Endothelial cell (in vitro differentiated cells): ENCODE measurements at regions not wholly inside any gene's neighbourhood (a gene's known extent, or its start where the extent isn't known, plus 50 kb on each side); places are given as distances from the start of the nearest gene placed in this dataset.
A peak's percentile ranks its signal among the peaks of the same experiment; 100 is the strongest.

Experiments used
- DNase-seq: peaks from one replicate; pipeline ENCODE4 v3.0.0; 2021; ENCODE audit warnings: low spot score
- H3K27ac Mint-ChIP-seq: one replicate; pipeline ENCODE4 v1.8.0; 2021; ENCODE audit warnings: mixed read lengths, inconsistent platforms; ENCODE audit not compliant: unreplicated experiment
- H3K27me3 Mint-ChIP-seq: one replicate; pipeline ENCODE4 v1.8.0; 2021; ENCODE audit warnings: mild to moderate bottlenecking, moderate library complexity, mixed read lengths, inconsistent platforms; ENCODE audit not compliant: unreplicated experiment
- H3K36me3 Mint-ChIP-seq: one replicate; pipeline ENCODE4 v1.8.0; 2021; ENCODE audit warnings: mild to moderate bottlenecking, low read depth, mixed read lengths, inconsistent platforms; ENCODE audit not compliant: unreplicated experiment
- H3K4me1 Mint-ChIP-seq: one replicate; pipeline ENCODE4 v1.8.0; 2021; ENCODE audit warnings: mild to moderate bottlenecking, mixed read lengths, inconsistent platforms; ENCODE audit not compliant: unreplicated experiment
- H3K4me3 Mint-ChIP-seq: one replicate; pipeline ENCODE4 v1.8.0; 2021; ENCODE audit warnings: mild to moderate bottlenecking, mixed read lengths, inconsistent platforms; ENCODE audit not compliant: unreplicated experiment
- H3K9me3 Mint-ChIP-seq: one replicate; pipeline ENCODE4 v1.8.0; 2021; ENCODE audit warnings: mixed read lengths, inconsistent platforms; ENCODE audit not compliant: unreplicated experiment
- CTCF ChIP-seq: fragments of 200-600 bp; sonication (generic); IDR thresholded peaks from one replicate; pipeline ENCODE4 v1.5.0; 2021; ENCODE audit warnings: antibody characterized with exemption; ENCODE audit not compliant: unreplicated experiment

- DNase-seq: no peak
- no peaks in the 10 kb centered on the region for H3K9me3 Mint-ChIP-seq
- TF ChIP-seq CTCF: no peak
- peaks cover 49% of the 10 kb centered on the region for H3K4me1 Mint-ChIP-seq
- H3K36me3 Mint-ChIP-seq: no peaks in the 10 kb centered on the region
- H3K27me3 Mint-ChIP-seq: peaks cover 3% of the 10 kb centered on the region
- H3K27ac Mint-ChIP-seq: no peak overlapping the region
- no peak overlapping the region for H3K4me3 Mint-ChIP-seq
Observed at GRCh38 chr10:29853913-29854312, 205.5 kb downstream of the JCAD start.

GRCh38 chr10:29851241-29851640, 208.1 kb downstream of the JCAD start:
- no peak for DNase-seq
- Mint-ChIP-seq H3K36me3 (no peaks in the 10 kb centered on the region), H3K27me3 (peaks cover 3% of the 10 kb centered on the region), H3K9me3 (no peaks in the 10 kb centered on the region), H3K4me3 (peak overlapping the region; percentile 15), H3K27ac (peak overlapping the region; percentile 70), H3K4me1 (peaks cover 49% of the 10 kb centered on the region)
- TF ChIP-seq CTCF: no peak

GRCh38 chr10:29850371-29850770, 209.0 kb downstream of the JCAD start:
- Mint-ChIP-seq H3K4me1 (peaks cover 49% of the 10 kb centered on the region), H3K9me3 (no peaks in the 10 kb centered on the region), H3K4me3 (no peak overlapping the region), H3K36me3 (peaks cover 2% of the 10 kb centered on the region), H3K27ac (peak overlapping the region; percentile 95), H3K27me3 (peaks cover 3% of the 10 kb centered on the region)
- DNase-seq: no peak
- TF ChIP-seq CTCF: no peak

GRCh38 chr10:29849886-29850285, 209.5 kb downstream of the JCAD start:
- Mint-ChIP-seq H3K9me3 (no peaks in the 10 kb centered on the region), H3K27ac (peak overlapping the region; percentile 95), H3K4me1 (peaks cover 49% of the 10 kb centered on the region), H3K4me3 (peak overlapping the region; percentile 56), H3K36me3 (peaks cover 3% of the 10 kb centered on the region), H3K27me3 (peaks cover 3% of the 10 kb centered on the region)
- TF ChIP-seq CTCF: no peak
- DNase-seq: no peak

GRCh38 chr10:29849126-29849833, 210.1 kb downstream of the JCAD start:
- Mint-ChIP-seq H3K4me3 (peak overlapping the region; percentile 56), H3K27ac (peak overlapping the region; percentile 95), H3K9me3 (no peaks in the 10 kb centered on the region), H3K36me3 (peaks cover 3% of the 10 kb centered on the region), H3K27me3 (peaks cover 3% of the 10 kb centered on the region), H3K4me1 (peaks cover 47% of the 10 kb centered on the region)
- TF ChIP-seq CTCF: no peak
- peak; percentile 16 for DNase-seq
